Upper lobe of left lung (tissue), 4 donors: ENCODE measurements at regions not wholly inside any gene's neighbourhood (a gene's known extent, or its start where the extent isn't known, plus 50 kb on each side); places are given as distances from the start of the nearest gene placed in this dataset.

Experiments
- POLR2A ChIP-seq, 4 donors: fragments of 450-650 bp; IDR thresholded peaks; one replicate each; pipeline ENCODE4 v1.5.1; 2016 to 2017; ENCODE audit warnings: antibody characterized with exemption in 4 of 4, mild to moderate bottlenecking in 2 of 4
- TF ChIP-seq, protein P1 (sequence below), 6 experiments: fragments of 450-650 bp in 4 of 6; fragments of 200-600 bp in 2 of 6; sonication (generic) in 2 of 6; IDR thresholded peaks; one replicate each; pipeline ENCODE4 v1.5.1; 2016 to 2019; ENCODE audit warnings: antibody characterized with exemption in 6 of 6

DNA sequence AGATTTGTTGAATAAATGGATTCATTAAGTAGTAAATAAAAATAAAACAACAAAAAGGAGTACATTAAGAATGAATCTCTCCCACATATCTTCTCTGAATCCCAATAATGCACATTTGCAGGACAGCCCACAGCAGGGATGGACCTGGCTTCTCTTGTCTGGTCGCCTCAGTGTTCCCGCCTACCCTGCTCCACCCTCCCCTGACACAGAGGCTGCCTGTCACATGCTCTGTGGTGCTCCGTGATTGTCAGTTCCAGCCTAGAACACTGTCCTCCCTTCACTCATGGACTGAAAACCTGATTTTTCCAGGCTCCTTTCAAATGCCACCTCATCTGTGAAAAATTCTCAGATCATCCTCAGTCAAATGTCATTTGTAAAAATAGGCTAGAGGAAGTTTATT, 94.5 kb upstream of the GPR12 start:
- TF ChIP-seq, protein P1, sequence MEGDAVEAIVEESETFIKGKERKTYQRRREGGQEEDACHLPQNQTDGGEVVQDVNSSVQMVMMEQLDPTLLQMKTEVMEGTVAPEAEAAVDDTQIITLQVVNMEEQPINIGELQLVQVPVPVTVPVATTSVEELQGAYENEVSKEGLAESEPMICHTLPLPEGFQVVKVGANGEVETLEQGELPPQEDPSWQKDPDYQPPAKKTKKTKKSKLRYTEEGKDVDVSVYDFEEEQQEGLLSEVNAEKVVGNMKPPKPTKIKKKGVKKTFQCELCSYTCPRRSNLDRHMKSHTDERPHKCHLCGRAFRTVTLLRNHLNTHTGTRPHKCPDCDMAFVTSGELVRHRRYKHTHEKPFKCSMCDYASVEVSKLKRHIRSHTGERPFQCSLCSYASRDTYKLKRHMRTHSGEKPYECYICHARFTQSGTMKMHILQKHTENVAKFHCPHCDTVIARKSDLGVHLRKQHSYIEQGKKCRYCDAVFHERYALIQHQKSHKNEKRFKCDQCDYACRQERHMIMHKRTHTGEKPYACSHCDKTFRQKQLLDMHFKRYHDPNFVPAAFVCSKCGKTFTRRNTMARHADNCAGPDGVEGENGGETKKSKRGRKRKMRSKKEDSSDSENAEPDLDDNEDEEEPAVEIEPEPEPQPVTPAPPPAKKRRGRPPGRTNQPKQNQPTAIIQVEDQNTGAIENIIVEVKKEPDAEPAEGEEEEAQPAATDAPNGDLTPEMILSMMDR (IDR thresholded peaks at IDR 0.05) = no peak
- TF ChIP-seq POLR2A (IDR thresholded peaks at IDR 0.05) = no peak
